SH-SY5Y (cell line): ENCODE measurements at regions not wholly inside any gene's neighbourhood (a gene's known extent, or its start where the extent isn't known, plus 50 kb on each side); places are given as distances from the start of the nearest gene placed in this dataset.

ENCODE experiments used
- GATA2 ChIP-seq: IDR thresholded peaks from 2 replicates; pipeline ENCODE4 v1.6.1; 2011; ENCODE audit warnings: mild to moderate bottlenecking, low read depth, low read length
- GATA3 ChIP-seq: IDR thresholded peaks from 2 replicates; pipeline ENCODE4 v1.6.1; 2011; ENCODE audit warnings: low read depth, mild to moderate bottlenecking, low read length, moderate library complexity

GRCh38 chr16:5323284-5324141 lies 225.9 kb upstream of the EEF2KMT start:
- TF ChIP-seq GATA2 (no peak), GATA3 (no peak)
